Keratinocyte (primary cell): ENCODE measurements at regions not wholly inside any gene's neighbourhood (a gene's known extent, or its start where the extent isn't known, plus 50 kb on each side); places are given as distances from the start of the nearest gene placed in this dataset.

Experiments used
- DNase-seq: peaks from one replicate; pipeline ENCODE4 v3.0.0-alpha.2; 2011; ENCODE audit warnings: low read depth, missing footprints, low spot score
- FAIRE-seq: peaks from 2 replicates; lab custom pipeline; 2011; peaks lifted over from hg19 to GRCh38; lab: Jason Lieb, UNC
- H2AFZ ChIP-seq: 2 replicates; pipeline ENCODE4 v1.6.0; 2012; ENCODE audit warnings: low read length, control low read depth, inconsistent platforms; ENCODE audit not compliant: control insufficient read depth
- H3K27ac ChIP-seq: 2 replicates; pipeline ENCODE4 v1.5.1; 2011; ENCODE audit warnings: low read length; ENCODE audit not compliant: control insufficient read depth, insufficient read depth
- H3K27me3 ChIP-seq: 3 replicates; pipeline ENCODE4 v1.6.0; 2011; ENCODE audit warnings: low read length; ENCODE audit not compliant: control insufficient read depth, insufficient read depth; ENCODE audit errors: extremely low read depth
- H3K36me3 ChIP-seq, 2 experiments: 2 replicates in 1 of 2; 3 replicates in 1 of 2; pipeline ENCODE4 v1.5.1; 2011; ENCODE audit warnings: low read length in 2 of 2, mild to moderate bottlenecking in 1 of 2; ENCODE audit not compliant: control insufficient read depth in 2 of 2, insufficient read depth in 2 of 2; ENCODE audit errors: extremely low read depth in 1 of 2
- H3K4me1 ChIP-seq: 3 replicates; pipeline ENCODE4 v1.5.1; 2011; ENCODE audit warnings: low read length; ENCODE audit not compliant: control insufficient read depth, insufficient read depth; ENCODE audit errors: extremely low read depth
- H3K4me2 ChIP-seq: 3 replicates; pipeline ENCODE4 v1.6.0; 2011; ENCODE audit warnings: low read depth, low read length; ENCODE audit not compliant: control insufficient read depth, insufficient read depth; ENCODE audit errors: extremely low read depth
- H3K4me3 ChIP-seq, 3 experiments: fragments of 200-600 bp in 1 of 3; sonication (generic) in 1 of 3; 2 replicates in 2 of 3; 3 replicates in 1 of 3; pipeline ENCODE4 v1.5.1; 2011 to 2016; ENCODE audit warnings: low read length in 3 of 3, mild to moderate bottlenecking in 3 of 3, control low read depth in 2 of 3, inconsistent platforms in 1 of 3, low read depth in 1 of 3, mixed read lengths in 1 of 3, mixed run types in 1 of 3, moderate library complexity in 1 of 3; ENCODE audit not compliant: control insufficient read depth in 2 of 3, insufficient read depth in 2 of 3; ENCODE audit errors: extremely low read depth in 1 of 3
- H3K79me2 ChIP-seq: 2 replicates; pipeline ENCODE4 v1.6.0; 2012; ENCODE audit warnings: low read length; ENCODE audit not compliant: control insufficient read depth, insufficient read depth
- H3K9ac ChIP-seq: 3 replicates; pipeline ENCODE4 v1.6.0; 2011; ENCODE audit warnings: low read length; ENCODE audit not compliant: control insufficient read depth, insufficient read depth; ENCODE audit errors: extremely low read depth
- H3K9me1 ChIP-seq: 3 replicates; pipeline ENCODE4 v1.6.0; 2011; ENCODE audit warnings: low read length; ENCODE audit not compliant: control insufficient read depth, insufficient read depth; ENCODE audit errors: extremely low read depth
- H3K9me3 ChIP-seq: 2 replicates; pipeline ENCODE4 v1.5.1; 2012; ENCODE audit warnings: low read depth, low read length; ENCODE audit not compliant: control insufficient read depth
- H4K20me1 ChIP-seq: 3 replicates; pipeline ENCODE4 v1.6.0; 2011; ENCODE audit warnings: low read length; ENCODE audit not compliant: control insufficient read depth, insufficient read depth; ENCODE audit errors: extremely low read depth
- EZH2 ChIP-seq: IDR thresholded peaks from one replicate; pipeline ENCODE4 v1.6.1; 2012; ENCODE audit warnings: inconsistent platforms, mild to moderate bottlenecking, low read length, moderate library complexity
- dilution Hi-C: fragments of 300-500 bp; cut with MboI; formaldehyde crosslinking; loops from one replicate; pipeline ENCODE4 v1.7.0; 2020; ENCODE audit warnings: low sequenced_read_pairs; ENCODE audit not compliant: extremely low pct_ligation_motif_present
- TF ChIP-seq, protein P1 (sequence below), 3 experiments: IDR thresholded peaks in 1 of 3; conservative IDR thresholded peaks in 1 of 3; optimal IDR thresholded peaks in 1 of 3; 2 replicates in 2 of 3; 3 replicates in 1 of 3; pipeline versions ENCODE3 to v1.5.1; 2011; ENCODE audit warnings: low read length in 3 of 3, mild to moderate bottlenecking in 3 of 3, moderate library complexity in 2 of 3, control low read depth in 1 of 3, inconsistent platforms in 1 of 3; ENCODE audit not compliant: insufficient read depth in 2 of 3; ENCODE audit errors: extremely low read depth in 1 of 3

DNA sequence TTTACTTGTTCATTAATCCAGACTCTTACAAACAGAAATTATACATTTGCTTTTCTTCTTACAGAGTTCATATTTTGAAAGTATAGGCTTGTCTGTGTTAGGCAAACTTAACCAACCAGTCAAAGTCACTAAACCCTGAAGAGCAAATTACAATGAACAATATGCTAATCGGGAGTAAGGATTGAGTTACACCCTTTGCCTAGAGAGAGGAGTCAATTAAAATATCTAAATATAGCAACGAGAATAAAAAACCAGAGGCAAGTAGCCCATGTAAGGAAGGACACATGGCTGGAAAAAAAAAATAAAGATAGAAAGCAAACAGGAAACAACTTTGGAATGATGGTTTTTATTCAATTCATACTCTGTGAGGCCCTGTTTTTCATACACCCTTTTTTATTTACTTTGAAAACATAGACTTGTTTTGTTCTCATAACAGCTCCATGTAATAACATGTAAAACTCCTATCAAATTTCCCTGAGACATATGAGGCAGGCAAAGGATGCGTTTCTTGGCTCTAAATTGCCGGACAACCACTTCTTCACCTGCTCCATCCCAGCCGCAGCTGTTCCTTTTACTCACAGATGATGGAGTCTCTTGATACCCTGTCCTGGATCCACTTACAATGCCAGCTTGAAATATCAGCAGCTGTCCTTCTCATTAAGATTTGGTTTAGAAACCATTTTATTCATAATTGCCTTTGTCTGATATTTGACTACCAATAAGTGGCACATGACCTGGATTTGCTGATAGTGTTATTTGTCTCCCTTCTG is 767.7 kb upstream of the GCFC2 start:
- H3K36me3 ChIP-seq, result no peaks in the 10 kb centered on the region
- H3K4me1 ChIP-seq, result no peaks in the 10 kb centered on the region
- no peak overlapping the region for H3K27ac ChIP-seq
- DNase-seq (no peak), FAIRE-seq (no peak)
- H3K9ac ChIP-seq, result no peak overlapping the region
- H4K20me1 ChIP-seq, result no peaks in the 10 kb centered on the region
- H3K27me3 ChIP-seq, result no peaks in the 10 kb centered on the region
- dilution Hi-C loops, result no loop called here
- no peaks in the 10 kb centered on the region for H3K79me2 ChIP-seq
- TF ChIP-seq EZH2, result no peak
- TF ChIP-seq, protein P1, sequence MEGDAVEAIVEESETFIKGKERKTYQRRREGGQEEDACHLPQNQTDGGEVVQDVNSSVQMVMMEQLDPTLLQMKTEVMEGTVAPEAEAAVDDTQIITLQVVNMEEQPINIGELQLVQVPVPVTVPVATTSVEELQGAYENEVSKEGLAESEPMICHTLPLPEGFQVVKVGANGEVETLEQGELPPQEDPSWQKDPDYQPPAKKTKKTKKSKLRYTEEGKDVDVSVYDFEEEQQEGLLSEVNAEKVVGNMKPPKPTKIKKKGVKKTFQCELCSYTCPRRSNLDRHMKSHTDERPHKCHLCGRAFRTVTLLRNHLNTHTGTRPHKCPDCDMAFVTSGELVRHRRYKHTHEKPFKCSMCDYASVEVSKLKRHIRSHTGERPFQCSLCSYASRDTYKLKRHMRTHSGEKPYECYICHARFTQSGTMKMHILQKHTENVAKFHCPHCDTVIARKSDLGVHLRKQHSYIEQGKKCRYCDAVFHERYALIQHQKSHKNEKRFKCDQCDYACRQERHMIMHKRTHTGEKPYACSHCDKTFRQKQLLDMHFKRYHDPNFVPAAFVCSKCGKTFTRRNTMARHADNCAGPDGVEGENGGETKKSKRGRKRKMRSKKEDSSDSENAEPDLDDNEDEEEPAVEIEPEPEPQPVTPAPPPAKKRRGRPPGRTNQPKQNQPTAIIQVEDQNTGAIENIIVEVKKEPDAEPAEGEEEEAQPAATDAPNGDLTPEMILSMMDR (optimal IDR thresholded peaks at IDR 0.05 in 1 of 3, IDR thresholded peaks at IDR 0.05 in 1 of 3, conservative IDR thresholded peaks at IDR 0.05 in 1 of 3; ENCODE audit: extremely low read depth in 1 of 3, insufficient read depth in 2 of 3, low read length in 3 of 3), result no peak
- H3K9me3 ChIP-seq, result no peaks in the 10 kb centered on the region
- H3K9me1 ChIP-seq, result no peaks in the 10 kb centered on the region
- no peak overlapping the region for H3K4me2 ChIP-seq
- H2AFZ ChIP-seq, result no peak overlapping the region
- no peak overlapping the region for H3K4me3 ChIP-seq

DNA sequence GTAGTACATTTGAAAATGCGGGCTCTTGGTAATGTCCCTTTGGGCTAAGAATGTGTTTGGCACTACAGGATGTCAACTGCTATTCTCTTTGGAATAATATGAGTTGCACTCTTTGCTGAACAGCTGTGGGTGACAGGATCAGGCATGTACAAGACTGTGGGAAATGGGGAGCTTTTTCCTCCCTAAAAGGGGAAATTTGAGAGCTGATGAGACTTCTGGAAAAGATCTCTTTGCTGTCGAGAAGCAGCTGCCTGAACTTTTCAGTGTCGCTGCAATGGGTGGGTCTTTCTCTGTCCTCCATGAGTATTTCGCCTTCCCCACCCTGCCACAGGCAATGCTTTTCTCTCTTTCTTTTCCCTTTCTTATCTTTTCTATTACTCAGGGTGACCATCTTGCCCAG is 762.2 kb upstream of the GCFC2 start:
- Histone ChIP-seq H3K4me1 (no peaks in the 10 kb centered on the region), H4K20me1 (no peaks in the 10 kb centered on the region), H3K9me3 (no peaks in the 10 kb centered on the region), H3K4me3 (no peak overlapping the region), H3K79me2 (no peaks in the 10 kb centered on the region), H3K27ac (no peak overlapping the region), H3K36me3 (no peaks in the 10 kb centered on the region), H2AFZ (no peak overlapping the region), H3K9me1 (no peaks in the 10 kb centered on the region), H3K4me2 (no peak overlapping the region), H3K27me3 (no peaks in the 10 kb centered on the region), H3K9ac (no peak overlapping the region)
- FAIRE-seq (no peak), DNase-seq (no peak)
- dilution Hi-C loops, result no loop called here
- no peak for TF ChIP-seq EZH2
- TF ChIP-seq, protein P1 (optimal IDR thresholded peaks at IDR 0.05 in 1 of 3, IDR thresholded peaks at IDR 0.05 in 1 of 3, conservative IDR thresholded peaks at IDR 0.05 in 1 of 3; ENCODE audit: extremely low read depth in 1 of 3, insufficient read depth in 2 of 3, low read length in 3 of 3), result no peak
